Endometrium (tissue), 2 donors: ENCODE measurements at regions not wholly inside any gene's neighbourhood (a gene's known extent, or its start where the extent isn't known, plus 50 kb on each side); places are given as distances from the start of the nearest gene placed in this dataset.
"Not testable (repeated sequence)": the region's sequence is repeated elsewhere in the genome, so short reads cannot be mapped to it uniquely, and the experiment has no call there.

Experiments used
- FAIRE-seq: peaks from 2 replicates; lab custom pipeline; 2012; peaks lifted over from hg19 to GRCh38; lab: Jason Lieb, UNC
- donor health status: control.
- donor health status: control.

- no peak for FAIRE-seq
Measured at GRCh38 chr18:40365526-40365925, 1589.5 kb upstream of the PIK3C3 start.

DNA sequence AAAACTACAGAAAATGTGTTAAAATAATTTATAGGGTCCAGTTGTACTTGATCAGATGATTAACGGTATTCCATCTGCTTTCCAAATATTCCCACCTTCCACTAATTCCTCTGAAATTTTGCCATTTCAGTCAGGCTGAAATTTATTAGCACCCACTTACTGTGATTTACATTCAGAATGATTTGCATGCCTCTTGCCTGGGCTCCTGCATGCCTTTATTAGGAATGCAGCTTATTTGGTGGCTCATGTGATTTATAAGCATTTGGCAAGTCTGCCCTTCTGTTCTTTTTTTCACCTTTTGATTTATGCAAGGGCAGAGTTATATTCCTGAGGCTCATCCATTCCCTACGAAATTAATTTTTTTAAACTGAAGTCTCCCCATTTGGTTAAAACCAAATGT, 1594.5 kb upstream of the PIK3C3 start:
- no peak for FAIRE-seq

DNA sequence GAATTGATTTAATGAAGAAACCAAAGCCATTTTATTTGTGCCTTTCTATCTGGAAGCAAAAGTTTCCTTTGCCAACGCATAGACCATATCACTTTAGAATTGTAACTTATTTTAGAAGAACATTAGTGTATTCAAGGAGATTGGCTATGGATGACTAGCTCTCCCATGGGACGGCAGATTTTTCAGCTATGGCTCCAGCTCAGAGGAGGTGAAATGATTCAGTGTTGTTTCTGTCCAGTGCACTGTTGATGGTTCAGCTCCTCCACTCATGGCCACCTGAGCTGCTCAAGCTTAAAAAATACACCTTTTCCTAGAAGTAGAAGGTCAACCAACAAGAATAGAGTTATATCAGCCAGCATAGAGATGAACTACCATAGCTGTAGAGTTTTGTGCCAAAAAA, 1597.5 kb upstream of the PIK3C3 start:
- no peak for FAIRE-seq

DNA sequence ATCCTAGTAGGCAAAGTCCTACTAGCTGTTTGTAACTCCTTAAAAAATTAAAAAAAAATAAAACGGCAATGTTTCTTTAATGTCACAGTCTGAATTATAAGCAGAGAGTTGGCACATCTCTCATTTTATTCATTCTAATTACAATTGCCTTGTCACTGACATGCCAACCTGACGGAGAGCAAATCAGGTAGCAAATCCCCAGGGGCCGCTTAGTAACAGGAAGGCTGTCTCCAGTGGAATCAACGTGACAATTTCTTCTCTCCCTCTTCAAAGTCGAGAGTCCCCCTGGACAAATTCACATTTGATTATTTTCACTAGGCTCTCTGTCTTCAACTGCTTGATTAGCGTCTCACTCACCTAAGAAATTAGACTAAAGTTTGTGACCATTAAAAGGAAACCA, 1598.9 kb upstream of the PIK3C3 start:
- no peak for FAIRE-seq

GRCh38 chr18:40355726-40356125, 1599.3 kb upstream of the PIK3C3 start:
- no peak for FAIRE-seq

GRCh38 chr18:40348196-40348595, 1606.8 kb upstream of the PIK3C3 start:
- FAIRE-seq, result no peak

DNA sequence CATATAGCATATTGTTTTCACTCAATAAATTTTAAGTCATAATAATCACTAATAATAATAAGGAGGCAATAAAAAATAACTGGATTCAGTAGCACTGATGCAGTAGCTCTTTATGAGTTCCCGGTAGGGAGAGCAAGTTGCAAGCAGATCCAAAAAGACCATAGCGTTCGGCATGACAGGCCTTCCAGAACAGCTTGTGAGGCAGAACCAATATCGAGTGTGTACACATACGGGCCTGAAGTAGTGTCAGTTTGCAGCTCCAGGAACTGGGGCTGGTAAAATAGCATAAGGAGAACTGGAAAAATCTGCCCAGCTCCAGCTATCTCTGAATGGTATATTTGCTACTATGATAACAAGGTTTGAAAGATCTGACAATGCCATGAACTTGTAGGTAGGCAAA, 1607.8 kb upstream of the PIK3C3 start:
- no peak for FAIRE-seq

- no peak for FAIRE-seq
Measured at GRCh38 chr18:40346146-40346545, 1608.9 kb upstream of the PIK3C3 start.

GRCh38 chr18:40341701-40342100, 1613.3 kb upstream of the PIK3C3 start:
- no peak for FAIRE-seq

GRCh38 chr18:40338284-40338683, 1616.8 kb upstream of the PIK3C3 start:
- no peak for FAIRE-seq

GRCh38 chr18:40326985-40327384, 1628.0 kb upstream of the PIK3C3 start:
- no peak for FAIRE-seq

- no peak for FAIRE-seq
Measured at GRCh38 chr18:40325988-40326387, 1629.0 kb upstream of the PIK3C3 start.

DNA sequence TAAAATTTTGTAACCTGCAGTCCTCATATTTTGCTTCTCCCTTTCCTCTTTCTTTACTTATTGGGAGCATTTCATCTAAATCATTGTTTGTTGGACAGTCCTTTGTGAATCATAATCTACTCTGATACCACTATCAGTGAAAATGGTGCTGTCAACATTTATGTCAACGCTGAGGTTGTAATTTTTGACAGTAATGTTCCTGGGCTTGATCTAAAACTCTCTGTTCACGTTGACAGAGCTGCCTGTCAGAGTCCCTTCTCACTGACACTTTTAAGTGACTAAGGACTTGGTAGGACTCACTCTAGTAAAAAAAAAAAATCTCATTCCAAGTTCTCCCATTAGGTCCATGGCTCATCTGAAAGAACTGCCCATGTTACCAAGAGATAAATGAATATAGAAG, 1640.8 kb upstream of the PIK3C3 start:
- FAIRE-seq, result no peak

- no peak for FAIRE-seq
Measured at GRCh38 chr18:40313030-40313642, 1641.9 kb upstream of the PIK3C3 start.

DNA sequence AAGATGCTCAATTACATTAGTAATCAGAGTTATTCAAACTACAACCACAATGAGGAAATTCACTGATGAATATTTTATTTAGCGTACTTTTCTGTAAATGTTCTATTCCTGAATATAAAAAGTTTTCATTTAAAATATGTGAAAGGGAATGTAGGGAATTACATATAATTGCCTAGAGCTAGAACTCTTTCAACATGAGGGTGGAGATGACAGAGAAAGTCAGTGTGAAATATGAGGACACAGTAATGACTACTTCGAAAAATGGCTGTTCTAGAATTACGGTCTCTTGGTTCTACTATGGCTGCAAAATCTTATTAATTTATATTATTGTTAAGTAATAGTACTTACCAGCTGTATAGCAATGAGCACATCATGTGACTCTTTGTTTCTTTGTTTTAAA, 1647.4 kb upstream of the PIK3C3 start:
- no peak for FAIRE-seq

DNA sequence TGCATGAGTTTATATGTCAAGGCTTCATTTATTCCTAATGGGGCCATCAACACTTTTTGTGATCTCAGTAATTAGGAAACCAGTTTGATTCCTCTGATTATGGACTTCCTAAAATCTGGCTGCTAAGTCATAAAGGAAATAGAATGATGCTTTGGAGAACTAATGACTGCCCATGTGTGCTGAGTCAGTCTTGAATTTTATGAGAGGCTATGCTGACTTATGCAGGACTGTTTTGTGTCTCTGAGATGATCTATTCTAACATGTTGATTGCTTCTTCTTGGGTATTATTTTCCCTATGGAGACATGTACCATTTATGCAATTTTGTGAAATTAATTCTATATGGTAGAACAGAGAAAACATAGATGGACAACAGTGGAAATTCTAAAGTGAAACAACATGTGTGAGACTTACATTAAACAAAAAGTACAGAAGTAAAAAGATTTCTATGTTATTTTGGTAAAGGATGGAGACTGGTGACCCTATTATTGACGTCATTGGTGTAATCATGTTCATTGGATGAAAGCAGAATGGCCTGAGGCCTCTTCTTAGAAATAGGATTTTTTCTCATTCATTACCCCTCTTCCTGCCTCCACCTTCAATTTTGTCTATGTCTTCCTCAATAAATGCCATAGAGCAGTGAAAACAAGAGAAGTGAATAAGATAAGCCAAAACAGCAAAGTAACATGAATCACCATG, 1658.2 kb upstream of the PIK3C3 start:
- no peak for FAIRE-seq

DNA sequence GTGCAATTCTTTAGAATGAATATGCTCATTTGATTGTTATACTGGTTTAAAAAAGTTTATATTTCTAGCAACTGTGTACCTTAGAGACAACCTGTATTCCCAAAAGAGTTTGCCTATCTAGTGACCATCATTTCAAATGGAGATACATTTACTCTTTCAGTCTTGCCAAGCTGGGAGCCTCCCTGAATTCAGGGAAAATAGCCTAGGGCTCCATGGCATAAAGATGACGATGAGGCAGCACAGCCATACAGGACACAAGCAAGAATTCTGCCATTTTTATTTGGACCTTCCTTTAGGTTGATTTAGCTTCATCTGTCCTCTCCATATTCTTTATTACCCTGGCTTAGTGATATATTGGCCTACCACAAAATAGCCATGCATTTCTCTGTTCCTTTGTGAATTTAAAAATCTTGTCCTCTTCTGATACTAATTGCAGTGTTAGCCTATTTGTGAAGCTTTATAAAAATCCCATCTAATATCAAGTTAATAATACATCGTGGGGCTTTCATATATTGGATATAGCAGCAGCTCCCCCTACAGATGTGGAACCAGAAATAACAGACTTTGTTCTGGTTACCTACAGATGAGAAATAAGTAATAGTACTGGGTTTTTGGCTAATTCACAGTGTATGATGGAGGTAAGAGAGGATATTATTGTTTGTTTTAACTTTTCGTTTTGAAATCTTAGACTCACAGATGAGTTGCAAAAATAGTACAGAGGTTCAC, 1661.9 kb upstream of the PIK3C3 start:
- no peak for FAIRE-seq

GRCh38 chr18:40283560-40283959, 1671.5 kb upstream of the PIK3C3 start:
- FAIRE-seq, result no peak

GRCh38 chr18:40281356-40281755, 1673.7 kb upstream of the PIK3C3 start:
- FAIRE-seq, result not testable (repeated sequence)

DNA sequence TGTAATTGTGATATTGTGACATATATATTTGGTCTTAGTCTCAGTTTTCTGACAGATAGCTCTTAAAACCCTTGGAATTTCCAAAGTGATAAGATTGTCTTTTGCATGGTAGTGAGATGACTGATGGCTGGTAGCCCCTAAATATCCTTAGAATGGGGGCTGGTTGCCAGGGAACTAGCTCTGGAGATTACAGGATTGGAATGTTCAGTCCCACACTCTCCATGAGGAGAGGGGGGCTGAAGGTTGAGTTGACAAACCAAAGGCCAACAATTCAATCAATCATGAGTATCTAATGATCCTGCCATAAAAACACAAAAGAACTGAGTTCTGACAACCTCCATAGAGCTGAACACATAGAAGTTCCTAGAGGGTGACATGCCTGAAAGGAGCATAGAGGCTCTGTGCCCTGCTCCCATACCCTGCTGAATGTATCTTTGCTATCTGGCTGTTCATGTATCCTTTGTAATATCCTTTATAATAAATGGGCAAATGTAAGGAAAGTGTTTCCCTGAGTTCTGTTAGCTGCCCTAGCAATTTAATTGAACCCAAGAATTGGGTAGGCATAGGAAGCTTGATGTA, 1680.3 kb upstream of the PIK3C3 start:
- FAIRE-seq, result no peak

DNA sequence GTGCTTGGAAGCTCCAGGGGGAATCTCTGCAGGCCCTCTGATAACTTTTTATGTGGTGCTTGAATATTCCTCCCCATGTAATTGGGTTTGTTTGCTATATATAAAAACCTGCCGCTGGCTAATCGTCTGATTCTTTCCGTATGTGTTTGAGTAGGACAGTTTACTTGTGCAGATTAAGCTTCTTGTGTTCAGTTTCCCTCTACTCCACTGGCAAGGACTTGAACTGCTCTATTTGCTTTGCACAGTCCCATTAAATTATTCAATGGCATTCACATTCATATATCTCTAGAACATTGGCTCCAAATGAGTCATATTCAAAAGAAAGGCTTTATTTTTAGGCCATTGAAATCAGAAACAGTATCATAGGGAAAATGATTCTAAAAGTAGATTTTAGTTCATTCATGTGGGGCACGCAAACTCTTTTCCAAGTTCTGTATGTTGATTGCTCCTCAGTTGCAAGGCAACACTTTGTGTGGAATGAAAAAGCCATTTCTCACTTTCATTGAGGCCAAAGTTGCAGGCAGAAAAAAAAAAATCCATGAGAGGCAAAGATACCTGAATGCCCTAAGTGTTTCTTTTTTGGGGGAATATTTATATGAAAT, 1682.3 kb upstream of the PIK3C3 start:
- FAIRE-seq, result no peak

DNA sequence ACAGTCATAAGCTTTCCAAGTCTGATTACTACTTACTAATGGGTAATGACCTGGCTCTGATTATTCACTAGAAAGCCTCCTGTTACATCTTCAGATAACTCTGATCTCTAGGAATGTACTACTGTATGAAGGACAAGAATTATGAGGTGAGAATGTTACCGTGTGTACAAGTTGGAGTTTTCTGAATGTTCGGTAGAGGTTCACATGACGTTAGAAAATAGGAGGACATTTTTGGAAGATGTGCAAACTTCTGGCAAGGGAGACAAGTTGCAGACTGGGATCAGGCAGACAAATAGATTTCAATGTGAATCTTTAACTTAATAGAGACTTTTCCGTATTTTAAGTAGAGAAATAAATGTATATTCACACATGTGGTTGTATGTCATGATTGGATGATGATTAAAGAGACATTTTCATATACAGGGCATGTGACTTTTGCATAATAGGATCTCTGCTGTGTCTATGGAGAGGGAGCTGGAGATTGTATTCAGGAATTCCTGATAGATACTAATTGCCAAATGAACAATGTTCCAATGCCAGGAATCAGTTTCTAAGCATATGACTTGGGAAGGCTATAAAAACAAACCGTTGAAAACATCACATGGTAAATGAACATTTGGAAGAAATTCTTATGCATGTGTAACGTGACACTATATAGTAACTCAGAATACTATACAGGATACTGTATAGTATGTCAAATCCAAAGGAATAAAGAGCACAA, 1695.8 kb upstream of the PIK3C3 start:
- FAIRE-seq, result no peak
